ENCODE measurements at regions not wholly inside any gene's neighbourhood (a gene's known extent, or its start where the extent isn't known, plus 50 kb on each side); places are given as distances from the start of the nearest gene placed in this dataset.

GRCh38 chr12:28132398-28132797 is 57.9 kb upstream of the CCDC91 start:
- no peak for DNase-seq (ENCODE audit: low read depth)
- no peak for TF ChIP-seq CTCF (conservative IDR thresholded peaks at IDR 0.05; ENCODE audit: low read depth, low read length)
- H3K4me3 ChIP-seq (ENCODE audit: low read length): no peak overlapping the region

- no peak for TF ChIP-seq CTCF (conservative IDR thresholded peaks at IDR 0.05; ENCODE audit: low read depth, low read length)
- no peak for DNase-seq (ENCODE audit: low read depth)
- H3K4me3 ChIP-seq (ENCODE audit: low read length): no peak overlapping the region
Measured at GRCh38 chr12:28135801-28136439, 54.3 kb upstream of the CCDC91 start.

- no peak for DNase-seq (ENCODE audit: low read depth)
- no peak overlapping the region for H3K4me3 ChIP-seq (ENCODE audit: low read length)
- no peak for TF ChIP-seq CTCF (conservative IDR thresholded peaks at IDR 0.05; ENCODE audit: low read depth, low read length)
Measured at GRCh38 chr12:28137414-28137813, 52.8 kb upstream of the CCDC91 start.

- no peak for TF ChIP-seq CTCF (conservative IDR thresholded peaks at IDR 0.05; ENCODE audit: low read depth, low read length)
- H3K4me3 ChIP-seq (ENCODE audit: low read length): no peak overlapping the region
- DNase-seq (ENCODE audit: low read depth): no peak
Measured at GRCh38 chr12:28140404-28140803, 49.9 kb upstream of the CCDC91 start.

All from retinal pigment epithelial cell (primary cell).